ENCODE measurements at regions not wholly inside any gene's neighbourhood (a gene's known extent, or its start where the extent isn't known, plus 50 kb on each side); places are given as distances from the start of the nearest gene placed in this dataset.
A peak's percentile ranks its signal among the peaks of the same experiment; 100 is the strongest.

- no peaks in the 10 kb centered on the region for H4K20me1 ChIP-seq (ENCODE audit: low read depth)
- H3K9me3 ChIP-seq (ENCODE audit: low read depth): no peaks in the 10 kb centered on the region
- no peak for TF ChIP-seq EZH2 (IDR thresholded peaks at IDR 0.05)
- TF ChIP-seq CTCF (IDR thresholded peaks at IDR 0.05): no peak
- TF ChIP-seq EZH2phosphoT487 (IDR thresholded peaks at IDR 0.05): no peak
- H3K4me3 ChIP-seq: no peak overlapping the region
- no peak overlapping the region for H3K9ac ChIP-seq
- no peaks in the 10 kb centered on the region for H3K79me2 ChIP-seq (ENCODE audit: low read depth)
- no peaks in the 10 kb centered on the region for H3F3A ChIP-seq (ENCODE audit: low read depth)
- no peaks in the 10 kb centered on the region for H3K36me3 ChIP-seq
- H3K27me3 Mint-ChIP-seq (ENCODE audit: insufficient read depth, low read depth): peaks cover 6% of the 10 kb centered on the region
- H3K4me1 ChIP-seq: peaks cover 3% of the 10 kb centered on the region
- H3K27me3 ChIP-seq: no peaks in the 10 kb centered on the region
- no peak overlapping the region for H3K27ac ChIP-seq
- peaks cover 2% of the 10 kb centered on the region for H3K9me3 Mint-ChIP-seq
- DNase-seq (ENCODE audit: low spot score): no peak
- peak overlapping the region; percentile 35 for H3K27ac Mint-ChIP-seq
- no peak overlapping the region for H3K4me2 ChIP-seq
- no peak overlapping the region for H3K4me3 Mint-ChIP-seq
- peaks cover 16% of the 10 kb centered on the region for H3K4me1 Mint-ChIP-seq
- no peak overlapping the region for H2AFZ ChIP-seq (replicated peaks)
- H3K36me3 Mint-ChIP-seq: no peaks in the 10 kb centered on the region
Measured at GRCh38 chr20:53834749-53835148, 235.6 kb downstream of the BCAS1 start.

- Mint-ChIP-seq H3K27me3 (ENCODE audit: insufficient read depth, low read depth) (peaks cover 4% of the 10 kb centered on the region), H3K4me3 (no peak overlapping the region), H3K9me3 (peaks cover 2% of the 10 kb centered on the region), H3K36me3 (no peaks in the 10 kb centered on the region), H3K4me1 (peaks cover 23% of the 10 kb centered on the region), H3K27ac (no peak overlapping the region)
- Histone ChIP-seq H3K9ac (no peak overlapping the region), H3F3A (ENCODE audit: low read depth) (no peaks in the 10 kb centered on the region), H3K36me3 (no peaks in the 10 kb centered on the region), H3K27ac (no peak overlapping the region), H3K4me2 (no peak overlapping the region), H3K27me3 (no peaks in the 10 kb centered on the region), H2AFZ (replicated peaks) (no peak overlapping the region), H3K79me2 (ENCODE audit: low read depth) (no peaks in the 10 kb centered on the region), H3K9me3 (ENCODE audit: low read depth) (no peaks in the 10 kb centered on the region), H4K20me1 (ENCODE audit: low read depth) (no peaks in the 10 kb centered on the region), H3K4me3 (no peak overlapping the region), H3K4me1 (peaks cover 1% of the 10 kb centered on the region)
- DNase-seq (ENCODE audit: low spot score): no peak
- TF ChIP-seq EZH2 (IDR thresholded peaks at IDR 0.05) (no peak), EZH2phosphoT487 (IDR thresholded peaks at IDR 0.05) (no peak), CTCF (IDR thresholded peaks at IDR 0.05) (no peak)
Measured at GRCh38 chr20:53834062-53834442, 236.3 kb downstream of the BCAS1 start.

- Mint-ChIP-seq H3K4me1 (peaks cover 28% of the 10 kb centered on the region), H3K36me3 (no peaks in the 10 kb centered on the region), H3K27me3 (ENCODE audit: insufficient read depth, low read depth) (peaks cover 4% of the 10 kb centered on the region), H3K9me3 (peaks cover 2% of the 10 kb centered on the region), H3K27ac (no peak overlapping the region), H3K4me3 (no peak overlapping the region)
- Histone ChIP-seq H3K36me3 (no peaks in the 10 kb centered on the region), H3K79me2 (ENCODE audit: low read depth) (no peaks in the 10 kb centered on the region), H2AFZ (replicated peaks) (no peak overlapping the region), H3K4me2 (no peak overlapping the region), H4K20me1 (ENCODE audit: low read depth) (no peaks in the 10 kb centered on the region), H3K4me3 (no peak overlapping the region), H3K4me1 (peaks cover 7% of the 10 kb centered on the region), H3K27me3 (no peaks in the 10 kb centered on the region), H3K27ac (no peak overlapping the region), H3K9me3 (ENCODE audit: low read depth) (no peaks in the 10 kb centered on the region), H3K9ac (no peak overlapping the region), H3F3A (ENCODE audit: low read depth) (no peaks in the 10 kb centered on the region)
- TF ChIP-seq EZH2phosphoT487 (IDR thresholded peaks at IDR 0.05) (no peak), CTCF (IDR thresholded peaks at IDR 0.05) (no peak), EZH2 (IDR thresholded peaks at IDR 0.05) (no peak)
- DNase-seq (ENCODE audit: low spot score): no peak
Measured at GRCh38 chr20:53833333-53834061, 236.9 kb downstream of the BCAS1 start.

Data from neural progenitor cell (in vitro differentiated cells).